ENCODE measurements at regions not wholly inside any gene's neighbourhood (a gene's known extent, or its start where the extent isn't known, plus 50 kb on each side); places are given as distances from the start of the nearest gene placed in this dataset.

DNA sequence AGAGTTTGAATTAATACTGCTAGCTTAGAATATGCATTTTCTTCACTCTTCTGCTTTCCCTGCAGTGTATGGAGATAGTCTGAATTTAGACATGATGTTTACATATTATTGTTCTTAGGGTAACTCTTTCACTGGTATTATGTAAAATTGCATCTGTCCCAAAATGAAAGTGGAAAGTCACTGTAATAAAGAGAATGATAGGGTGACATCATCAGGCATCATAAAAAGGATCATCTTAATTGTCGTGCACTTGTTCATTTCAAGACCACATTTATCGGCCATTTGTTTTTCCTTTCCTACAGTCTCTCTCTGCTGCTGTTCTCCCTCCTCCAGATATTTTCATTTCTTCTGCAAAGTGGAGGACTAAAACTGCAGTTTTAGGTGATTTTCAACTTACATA lies 61.9 kb upstream of the ZNF281 start:
- TF ChIP-seq, protein P1, sequence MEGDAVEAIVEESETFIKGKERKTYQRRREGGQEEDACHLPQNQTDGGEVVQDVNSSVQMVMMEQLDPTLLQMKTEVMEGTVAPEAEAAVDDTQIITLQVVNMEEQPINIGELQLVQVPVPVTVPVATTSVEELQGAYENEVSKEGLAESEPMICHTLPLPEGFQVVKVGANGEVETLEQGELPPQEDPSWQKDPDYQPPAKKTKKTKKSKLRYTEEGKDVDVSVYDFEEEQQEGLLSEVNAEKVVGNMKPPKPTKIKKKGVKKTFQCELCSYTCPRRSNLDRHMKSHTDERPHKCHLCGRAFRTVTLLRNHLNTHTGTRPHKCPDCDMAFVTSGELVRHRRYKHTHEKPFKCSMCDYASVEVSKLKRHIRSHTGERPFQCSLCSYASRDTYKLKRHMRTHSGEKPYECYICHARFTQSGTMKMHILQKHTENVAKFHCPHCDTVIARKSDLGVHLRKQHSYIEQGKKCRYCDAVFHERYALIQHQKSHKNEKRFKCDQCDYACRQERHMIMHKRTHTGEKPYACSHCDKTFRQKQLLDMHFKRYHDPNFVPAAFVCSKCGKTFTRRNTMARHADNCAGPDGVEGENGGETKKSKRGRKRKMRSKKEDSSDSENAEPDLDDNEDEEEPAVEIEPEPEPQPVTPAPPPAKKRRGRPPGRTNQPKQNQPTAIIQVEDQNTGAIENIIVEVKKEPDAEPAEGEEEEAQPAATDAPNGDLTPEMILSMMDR (IDR thresholded peaks at IDR 0.05) = no peak

DNA sequence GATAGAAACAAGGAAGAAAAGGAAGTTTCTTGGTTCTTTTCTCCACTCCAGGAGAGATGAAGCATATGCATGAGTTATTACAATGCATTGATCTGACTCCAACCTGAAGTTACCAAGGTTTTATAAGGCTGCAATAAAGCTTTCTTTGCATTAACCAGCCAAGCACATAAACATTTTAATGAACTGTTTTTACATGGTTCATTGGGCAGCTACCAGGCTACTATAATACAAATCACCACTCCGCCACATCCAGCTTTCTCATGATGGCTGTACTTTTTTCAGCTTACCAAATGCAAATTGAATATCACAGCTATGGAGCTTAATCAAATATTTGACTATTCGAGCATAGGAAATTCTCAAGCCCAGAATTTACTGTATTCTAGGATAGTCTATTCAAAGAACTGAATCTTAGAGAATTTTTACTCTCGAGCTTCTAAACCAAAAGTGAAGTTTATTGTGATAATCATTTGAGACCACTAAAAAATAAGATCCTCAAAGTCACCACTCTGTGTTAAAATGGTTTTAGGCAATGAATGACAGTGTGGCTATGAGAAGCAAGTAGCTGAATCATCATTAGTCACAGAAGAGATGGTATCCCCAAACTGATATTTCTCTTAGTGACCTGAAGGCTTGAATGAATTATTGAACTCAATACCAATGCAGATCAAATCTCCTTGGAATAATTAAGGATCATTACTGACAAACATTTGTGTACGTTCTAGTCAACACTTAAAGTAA lies 58.6 kb upstream of the ZNF281 start:
- TF ChIP-seq, protein P1 (IDR thresholded peaks at IDR 0.05) = no peak

DNA sequence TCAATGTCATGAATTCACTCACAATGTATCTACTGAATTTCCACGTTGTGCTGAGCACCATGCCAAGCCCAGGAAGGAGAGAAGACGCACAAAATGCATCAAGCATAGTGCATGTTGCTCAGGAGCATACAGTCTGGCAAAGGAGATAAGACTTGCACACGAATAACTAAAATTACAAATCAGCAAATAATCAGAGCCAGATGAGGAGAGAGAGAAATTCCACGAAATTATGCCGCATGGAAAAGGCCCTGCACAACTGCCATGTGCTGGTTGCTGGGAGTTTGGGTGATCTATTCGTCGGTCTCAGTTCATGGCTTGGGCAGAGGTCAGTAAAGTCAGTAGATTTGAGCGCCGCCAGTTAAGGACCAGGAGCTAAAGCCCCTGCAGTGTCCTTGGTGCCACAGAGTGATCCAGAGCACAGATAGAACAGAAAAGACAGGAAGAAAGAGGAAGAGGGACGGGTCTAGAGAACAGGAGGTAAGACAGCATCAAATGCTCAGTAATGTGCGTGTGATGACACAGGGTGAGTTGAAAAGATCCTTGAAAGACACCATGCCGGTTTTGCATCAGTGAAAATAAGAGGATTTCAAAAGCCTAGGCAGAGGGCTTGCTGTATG lies 55.1 kb upstream of the ZNF281 start:
- TF ChIP-seq, protein P1 (IDR thresholded peaks at IDR 0.05) = no peak

Data from LNCAP (cell line).